ENCODE measurements at regions not wholly inside any gene's neighbourhood (a gene's known extent, or its start where the extent isn't known, plus 50 kb on each side); places are given as distances from the start of the nearest gene placed in this dataset.

GRCh38 chr13:40399756-40400155 lies 266.7 kb downstream of the FOXO1 start:
- Histone ChIP-seq H3K4me3 (no peak overlapping the region), H3K36me3 (no peaks in the 10 kb centered on the region), H3K9me3 (no peaks in the 10 kb centered on the region), H3K27ac (no peak overlapping the region), H3K27me3 (no peaks in the 10 kb centered on the region), H3K4me1 (peaks cover 0 to 26% (median 6%) of the 10 kb centered on the region in 4 donors)
- TF ChIP-seq CTCF (IDR thresholded peaks at IDR 0.05) (no peak), POLR2A (IDR thresholded peaks at IDR 0.05) (no peak)
- DNase-seq: no peak

- peaks cover 0 to 26% (median 6%) of the 10 kb centered on the region in 4 donors for H3K4me1 ChIP-seq
- H3K27ac ChIP-seq: peak overlapping the region; percentile 18 to 82 (median 60)
- peak overlapping the region in 1 of 4 donors; percentile 0 for H3K4me3 ChIP-seq
- no peaks in the 10 kb centered on the region for H3K9me3 ChIP-seq
- TF ChIP-seq CTCF (IDR thresholded peaks at IDR 0.05) (no peak), POLR2A (IDR thresholded peaks at IDR 0.05) (no peak)
- no peaks in the 10 kb centered on the region for H3K36me3 ChIP-seq
- DNase-seq: peak; percentile 80 to 96 (median 94)
- H3K27me3 ChIP-seq: no peaks in the 10 kb centered on the region
Observed at GRCh38 chr13:40401911-40402776, 264.3 kb downstream of the FOXO1 start.

GRCh38 chr13:40402931-40403431 lies 263.5 kb downstream of the FOXO1 start:
- Histone ChIP-seq H3K9me3 (no peaks in the 10 kb centered on the region), H3K4me3 (no peak overlapping the region), H3K27ac (peak overlapping the region in 3 of 4 donors; percentile 2 to 50 (median 26)), H3K36me3 (no peaks in the 10 kb centered on the region), H3K27me3 (no peaks in the 10 kb centered on the region), H3K4me1 (peaks cover 0 to 26% (median 6%) of the 10 kb centered on the region in 4 donors)
- no peak for TF ChIP-seq CTCF (IDR thresholded peaks at IDR 0.05)
- TF ChIP-seq POLR2A (IDR thresholded peaks at IDR 0.05): no peak
- no peak for DNase-seq

GRCh38 chr13:40403509-40404241 lies 262.8 kb downstream of the FOXO1 start:
- Histone ChIP-seq H3K4me1 (peaks cover 0 to 26% (median 6%) of the 10 kb centered on the region in 4 donors), H3K36me3 (no peaks in the 10 kb centered on the region), H3K9me3 (no peaks in the 10 kb centered on the region), H3K27me3 (no peaks in the 10 kb centered on the region), H3K27ac (peak overlapping the region in 2 of 4 donors; percentile 26 to 50), H3K4me3 (no peak overlapping the region)
- no peak for DNase-seq
- TF ChIP-seq CTCF (IDR thresholded peaks at IDR 0.05): no peak
- TF ChIP-seq POLR2A (IDR thresholded peaks at IDR 0.05): no peak

- no peak for DNase-seq
- H3K9me3 ChIP-seq: no peaks in the 10 kb centered on the region
- no peak overlapping the region for H3K4me3 ChIP-seq
- no peaks in the 10 kb centered on the region for H3K27me3 ChIP-seq
- no peak overlapping the region for H3K27ac ChIP-seq
- H3K36me3 ChIP-seq: no peaks in the 10 kb centered on the region
- TF ChIP-seq POLR2A (IDR thresholded peaks at IDR 0.05) (no peak), CTCF (IDR thresholded peaks at IDR 0.05) (no peak)
- H3K4me1 ChIP-seq: peaks cover 0 to 26% (median 6%) of the 10 kb centered on the region in 4 donors
Observed at GRCh38 chr13:40404407-40404806, 262.0 kb downstream of the FOXO1 start.

Measured in Peyer's patch (tissue), 4 donors.